ENCODE measurements at regions not wholly inside any gene's neighbourhood (a gene's known extent, or its start where the extent isn't known, plus 50 kb on each side); places are given as distances from the start of the nearest gene placed in this dataset.

GRCh38 chr7:81484261-81484660 lies 285.6 kb downstream of the HGF start:
- TF ChIP-seq CTCF (IDR thresholded peaks at IDR 0.05; ENCODE audit: low read depth, low read length) (no peak), MYC (IDR thresholded peaks at IDR 0.05; ENCODE audit: low read depth, low read length) (no peak), POLR2A (IDR thresholded peaks at IDR 0.05; ENCODE audit: extremely low read depth, insufficient read length) (no peak)
- TF ChIP-seq, protein P1, sequence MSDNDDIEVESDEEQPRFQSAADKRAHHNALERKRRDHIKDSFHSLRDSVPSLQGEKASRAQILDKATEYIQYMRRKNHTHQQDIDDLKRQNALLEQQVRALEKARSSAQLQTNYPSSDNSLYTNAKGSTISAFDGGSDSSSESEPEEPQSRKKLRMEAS (IDR thresholded peaks at IDR 0.05; ENCODE audit: low read depth, low read length): no peak
